ENCODE measurements at regions not wholly inside any gene's neighbourhood (a gene's known extent, or its start where the extent isn't known, plus 50 kb on each side); places are given as distances from the start of the nearest gene placed in this dataset.

DNA sequence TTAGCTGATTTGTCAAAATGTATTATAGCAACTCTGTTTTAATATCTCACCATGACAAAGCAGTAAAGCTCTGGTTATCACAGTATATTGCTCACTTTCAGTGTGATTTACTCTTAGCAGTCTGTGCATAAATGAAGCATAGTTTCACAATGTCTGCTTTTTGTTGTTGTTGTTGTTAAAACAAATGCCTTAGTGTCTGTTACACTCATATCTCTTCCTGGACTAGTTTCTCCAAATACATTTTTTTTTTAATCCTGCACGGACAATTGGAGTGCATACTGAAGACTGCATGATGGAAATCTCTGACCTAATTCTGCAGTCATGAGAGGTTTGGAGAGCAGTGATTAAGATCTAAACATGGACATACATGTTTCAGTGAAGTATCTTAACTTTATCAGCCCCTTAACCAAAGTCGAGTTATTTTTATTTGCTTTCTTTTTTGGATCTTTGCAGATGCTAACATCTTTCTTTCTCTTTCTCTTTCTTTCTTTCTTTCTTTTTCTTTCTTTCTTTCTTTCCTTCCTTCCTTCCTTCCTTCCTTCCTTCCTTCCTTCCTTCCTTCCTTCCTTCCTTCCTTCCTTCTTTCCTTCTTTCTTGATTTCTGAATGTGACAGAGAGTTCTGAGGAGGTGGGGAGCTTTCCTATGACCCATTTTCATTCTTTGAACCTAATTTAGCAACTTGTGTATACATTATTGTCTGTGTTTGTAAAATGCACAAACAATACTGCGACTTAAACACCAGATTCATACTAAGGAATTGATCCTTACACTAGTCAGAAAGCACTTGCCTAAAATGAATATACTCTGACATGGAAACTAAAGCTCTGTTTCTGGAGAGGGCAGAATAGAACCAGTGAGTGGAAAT lies 161.5 kb upstream of the AGR3 start:
- TF ChIP-seq POLR2A (IDR thresholded peaks at IDR 0.05) (no peak), CTCF (IDR thresholded peaks at IDR 0.05) (no peak)
